PC-9 (cell line): ENCODE measurements at regions not wholly inside any gene's neighbourhood (a gene's known extent, or its start where the extent isn't known, plus 50 kb on each side); places are given as distances from the start of the nearest gene placed in this dataset.

Experiments used
- BruUV-seq: library from RNA; stranded (reverse); fragments of 400-500 nt; replicated peaks from 2 replicates; lab custom pipeline; 2021; lab: Mats Ljungman, UMichigan
- CTCF ChIA-PET: fragments of 300-600 bp; sonication (Branson Sonifier 250); formaldehyde crosslinking; loops from one replicate; lab custom pipeline; 2022; ENCODE audit warnings: antibody characterized with exemption; lab: Charles Lee
- POLR2A ChIA-PET: fragments of 300-600 bp; sonication (Branson Sonifier 250); formaldehyde crosslinking; loops from one replicate; lab custom pipeline; 2022; ENCODE audit warnings: antibody characterized with exemption; ENCODE audit not compliant: unreplicated experiment; lab: Charles Lee
- DNase-seq, 2 experiments: peaks; one replicate each; pipeline versions ENCODE4 v3.0.0 to v3.0.0-alpha.2; 2015 to 2022; ENCODE audit warnings: mixed read lengths in 1 of 2
- H2AFZ ChIP-seq: fragments of 200-600 bp; sonication (generic); 2 replicates; pipeline ENCODE4 v1.8.1; 2017; ENCODE audit warnings: antibody characterized with exemption
- H3F3A ChIP-seq: fragments of 200-600 bp; sonication (generic); 2 replicates; pipeline ENCODE4 v1.8.1; 2017; ENCODE audit warnings: antibody characterized with exemption, mild to moderate bottlenecking, low read depth; ENCODE audit not compliant: insufficient read depth
- H3K27ac ChIP-seq: fragments of 200-600 bp; sonication (generic); 2 replicates; pipeline ENCODE4 v1.6.1; 2016; ENCODE audit warnings: mixed run types
- H3K27me3 ChIP-seq: fragments of 200-600 bp; sonication (generic); 2 replicates; pipeline ENCODE4 v1.6.1; 2016; ENCODE audit warnings: low read depth, mixed run types; ENCODE audit not compliant: insufficient read depth
- H3K36me3 ChIP-seq: fragments of 200-600 bp; sonication (generic); 2 replicates; pipeline ENCODE4 v1.6.1; 2016; ENCODE audit warnings: low read depth, mixed run types
- H3K4me1 ChIP-seq: fragments of 200-600 bp; sonication (generic); replicated peaks from 2 replicates; pipeline ENCODE4 v1.6.1; 2016; ENCODE audit warnings: mixed run types; ENCODE audit not compliant: insufficient read depth
- H3K4me2 ChIP-seq: fragments of 200-600 bp; sonication (generic); 2 replicates; pipeline ENCODE4 v1.6.1; 2017; ENCODE audit warnings: mixed run types
- H3K4me3 ChIP-seq: fragments of 200-600 bp; sonication (generic); 2 replicates; pipeline ENCODE4 v1.6.1; 2016; ENCODE audit warnings: mixed run types
- H3K79me2 ChIP-seq: fragments of 200-600 bp; sonication (generic); 2 replicates; pipeline ENCODE4 v1.6.1; 2017; ENCODE audit warnings: low read depth, mixed run types
- H3K9me2 ChIP-seq: fragments of 200-600 bp; sonication (generic); 2 replicates; pipeline ENCODE4 v1.8.1; 2017; ENCODE audit warnings: mild to moderate bottlenecking; ENCODE audit not compliant: insufficient read depth
- H3K9me3 ChIP-seq: fragments of 200-600 bp; sonication (generic); 2 replicates; pipeline ENCODE4 v1.8.1; 2016; ENCODE audit warnings: low read depth; ENCODE audit not compliant: insufficient read depth
- H4K20me1 ChIP-seq: fragments of 200-600 bp; sonication (generic); 2 replicates; pipeline ENCODE4 v1.8.1; 2017; ENCODE audit not compliant: insufficient read depth
- EZH2 ChIP-seq: fragments of 200-600 bp; sonication (generic); IDR thresholded peaks from 2 replicates; pipeline ENCODE4 v1.8.0; 2017; ENCODE audit warnings: antibody characterized with exemption, low read depth
- intact Hi-C: fragments of 100-400 bp; cut with micrococcal nuclease; formaldehyde crosslinking; loops from one replicate; pipeline ENCODE4 v1.10.0; 2022; ENCODE audit not compliant: unreplicated experiment
- TF ChIP-seq, protein P1 (sequence below): fragments of 200-600 bp; sonication (generic); conservative IDR thresholded peaks from 2 replicates; pipeline ENCODE4 v1.6.1; 2017; ENCODE audit warnings: mixed run types, antibody characterized with exemption, mild to moderate bottlenecking, moderate library complexity

DNA sequence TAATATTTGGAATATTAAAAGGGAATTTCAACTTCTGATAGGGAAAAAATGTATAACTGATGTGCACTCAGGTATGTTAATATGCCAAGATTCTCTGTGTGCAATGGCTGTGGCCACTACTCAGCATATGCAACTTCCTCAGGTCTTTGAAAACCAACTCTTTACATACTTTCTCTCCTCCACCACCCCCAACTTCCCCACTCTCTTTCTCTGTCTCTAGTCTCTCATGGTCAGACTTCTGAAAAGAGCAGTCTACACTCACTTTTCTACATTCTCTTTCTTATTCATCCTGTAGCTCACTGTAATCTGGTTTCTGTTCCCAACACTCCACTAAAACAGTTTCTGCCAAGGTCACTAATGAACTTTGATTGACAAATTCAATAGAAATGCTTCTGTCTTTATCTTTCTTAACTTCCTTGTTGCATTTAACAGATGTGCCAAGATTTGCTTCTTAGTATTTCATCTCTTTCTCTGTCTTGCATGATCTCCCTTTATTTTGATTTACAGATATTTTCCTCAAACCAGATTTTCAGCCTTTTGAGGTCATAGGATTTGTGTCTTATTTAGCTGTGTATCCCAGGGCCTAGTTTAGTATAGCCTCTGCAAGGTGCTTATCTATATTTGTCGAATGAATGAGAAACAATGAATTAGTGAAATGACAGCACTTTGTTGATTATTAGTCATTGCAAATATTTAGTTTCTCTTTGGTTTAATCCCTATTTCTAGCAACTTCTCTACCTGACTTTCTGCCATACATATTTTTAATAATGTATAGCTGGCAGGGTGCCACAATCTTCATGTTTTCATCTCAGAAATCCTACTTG lies 168.9 kb downstream of the LMO4 start:
- no peak overlapping the region for H3K4me3 ChIP-seq
- no TSS peak for BruUV-seq
- no peaks in the 10 kb centered on the region for H3K9me2 ChIP-seq
- intact Hi-C loops = no loop called here
- H3K9me3 ChIP-seq = no peaks in the 10 kb centered on the region
- no peaks in the 10 kb centered on the region for H3K36me3 ChIP-seq
- DNase-seq = no peak
- H3F3A ChIP-seq = no peaks in the 10 kb centered on the region
- no peaks in the 10 kb centered on the region for H3K4me1 ChIP-seq
- TF ChIP-seq, protein P1, sequence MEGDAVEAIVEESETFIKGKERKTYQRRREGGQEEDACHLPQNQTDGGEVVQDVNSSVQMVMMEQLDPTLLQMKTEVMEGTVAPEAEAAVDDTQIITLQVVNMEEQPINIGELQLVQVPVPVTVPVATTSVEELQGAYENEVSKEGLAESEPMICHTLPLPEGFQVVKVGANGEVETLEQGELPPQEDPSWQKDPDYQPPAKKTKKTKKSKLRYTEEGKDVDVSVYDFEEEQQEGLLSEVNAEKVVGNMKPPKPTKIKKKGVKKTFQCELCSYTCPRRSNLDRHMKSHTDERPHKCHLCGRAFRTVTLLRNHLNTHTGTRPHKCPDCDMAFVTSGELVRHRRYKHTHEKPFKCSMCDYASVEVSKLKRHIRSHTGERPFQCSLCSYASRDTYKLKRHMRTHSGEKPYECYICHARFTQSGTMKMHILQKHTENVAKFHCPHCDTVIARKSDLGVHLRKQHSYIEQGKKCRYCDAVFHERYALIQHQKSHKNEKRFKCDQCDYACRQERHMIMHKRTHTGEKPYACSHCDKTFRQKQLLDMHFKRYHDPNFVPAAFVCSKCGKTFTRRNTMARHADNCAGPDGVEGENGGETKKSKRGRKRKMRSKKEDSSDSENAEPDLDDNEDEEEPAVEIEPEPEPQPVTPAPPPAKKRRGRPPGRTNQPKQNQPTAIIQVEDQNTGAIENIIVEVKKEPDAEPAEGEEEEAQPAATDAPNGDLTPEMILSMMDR = no peak
- no peak for TF ChIP-seq EZH2
- no peak overlapping the region for H3K4me2 ChIP-seq
- H2AFZ ChIP-seq = 0 out of 2 replicates have a peak overlapping the region, but pooled peaks have one; percentile 30
- no peaks in the 10 kb centered on the region for H3K27me3 ChIP-seq
- H4K20me1 ChIP-seq = no peaks in the 10 kb centered on the region
- CTCF ChIA-PET = no interaction called here
- H3K79me2 ChIP-seq = no peaks in the 10 kb centered on the region
- H3K27ac ChIP-seq = no peak overlapping the region
- POLR2A ChIA-PET = no interaction called here

DNA sequence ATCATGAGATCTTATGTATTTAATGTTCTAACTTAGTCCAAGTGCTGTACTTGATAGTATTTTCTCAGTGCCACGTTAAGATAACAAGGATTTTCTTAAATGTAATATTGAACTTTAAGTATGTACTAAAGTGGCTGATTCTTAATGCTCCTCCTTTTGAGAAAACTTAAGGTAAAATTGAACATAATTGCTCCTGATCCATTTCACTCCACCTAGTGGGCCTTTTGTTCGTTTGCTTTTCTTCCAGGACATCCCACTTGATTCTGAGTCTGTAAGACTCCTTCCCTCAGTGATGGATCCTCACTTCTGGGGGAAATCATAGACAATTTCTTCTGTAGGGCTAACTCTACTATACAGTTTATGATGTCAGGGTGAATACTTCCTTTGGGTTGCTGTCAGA lies 173.1 kb downstream of the LMO4 start:
- no TSS peak for BruUV-seq
- Histone ChIP-seq H3K9me2 (no peaks in the 10 kb centered on the region), H3K27ac (no peak overlapping the region), H3K4me3 (no peak overlapping the region), H3K79me2 (no peaks in the 10 kb centered on the region), H3K4me1 (no peaks in the 10 kb centered on the region), H3F3A (no peaks in the 10 kb centered on the region), H4K20me1 (no peaks in the 10 kb centered on the region), H3K36me3 (no peaks in the 10 kb centered on the region), H3K27me3 (no peaks in the 10 kb centered on the region), H2AFZ (no peak overlapping the region), H3K9me3 (no peaks in the 10 kb centered on the region), H3K4me2 (no peak overlapping the region)
- no peak for TF ChIP-seq EZH2
- TF ChIP-seq, protein P1 = no peak
- POLR2A ChIA-PET = no interaction called here
- CTCF ChIA-PET = no interaction called here
- intact Hi-C loops = no loop called here
- DNase-seq = no peak

DNA sequence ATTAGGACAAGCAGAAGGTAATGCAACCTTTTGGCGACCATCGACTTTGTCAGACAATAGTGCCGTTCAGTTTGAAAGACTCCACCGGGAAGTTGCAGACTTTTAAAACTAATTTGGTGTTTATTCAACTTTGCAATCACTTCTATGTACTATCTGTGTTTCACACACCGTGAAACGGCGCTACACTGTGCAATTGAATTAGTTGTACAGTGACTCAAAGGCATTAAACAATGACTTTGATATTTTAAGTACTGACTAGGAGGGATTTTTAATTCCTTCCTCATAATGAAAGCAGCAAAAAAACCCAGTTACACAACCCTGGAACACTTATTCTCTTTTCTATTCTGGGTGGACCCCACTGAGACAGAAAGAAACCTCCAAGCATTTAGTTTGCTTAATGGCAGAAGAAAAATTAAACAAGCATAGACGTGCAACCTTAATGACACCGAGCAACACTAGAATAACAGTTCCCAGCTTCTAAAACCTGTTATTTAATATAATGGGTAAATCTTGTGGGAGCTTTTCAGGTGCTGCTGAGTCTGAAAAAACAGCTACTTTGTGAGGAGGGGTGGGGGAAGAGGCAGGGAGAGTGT lies 176.8 kb downstream of the LMO4 start:
- BruUV-seq = no TSS peak
- Histone ChIP-seq H3K9me3 (no peaks in the 10 kb centered on the region), H3K4me1 (no peaks in the 10 kb centered on the region), H3K4me3 (no peak overlapping the region), H3K4me2 (no peak overlapping the region), H3F3A (no peaks in the 10 kb centered on the region), H3K27ac (no peak overlapping the region), H3K36me3 (no peaks in the 10 kb centered on the region), H3K9me2 (no peaks in the 10 kb centered on the region), H3K79me2 (no peaks in the 10 kb centered on the region), H2AFZ (no peak overlapping the region), H3K27me3 (no peaks in the 10 kb centered on the region), H4K20me1 (no peaks in the 10 kb centered on the region)
- intact Hi-C loops = no loop called here
- no peak for DNase-seq
- TF ChIP-seq, protein P1 = no peak
- no peak for TF ChIP-seq EZH2
- ChIA-PET CTCF (no interaction called here), POLR2A (interaction anchor here (0.7 kb wide), 1 partner anchor 149 kb away, joined by 4 read pairs; no protein-coding TSS in a partner anchor)
